Neural progenitor cell (in vitro differentiated cells): ENCODE measurements at regions not wholly inside any gene's neighbourhood (a gene's known extent, or its start where the extent isn't known, plus 50 kb on each side); places are given as distances from the start of the nearest gene placed in this dataset.

Source experiments
- DNase-seq: peaks from one replicate; pipeline ENCODE4 v3.0.0-alpha.2; 2016; ENCODE audit warnings: low spot score
- H2AFZ ChIP-seq: fragments of 200-600 bp; sonication (generic); replicated peaks from 2 replicates; pipeline ENCODE4 v1.6.1; 2016; ENCODE audit warnings: antibody characterized with exemption
- H3F3A ChIP-seq: fragments of 200-600 bp; sonication (generic); 2 replicates; pipeline ENCODE4 v1.6.1; 2016; ENCODE audit warnings: antibody characterized with exemption, low read depth
- H3K27ac ChIP-seq: fragments of 200-600 bp; sonication (generic); 2 replicates; pipeline ENCODE4 v1.5.1; 2016; ENCODE audit warnings: mild to moderate bottlenecking
- H3K27me3 ChIP-seq: fragments of 200-600 bp; sonication (generic); 2 replicates; pipeline ENCODE4 v1.6.1; 2016; ENCODE audit warnings: mild to moderate bottlenecking, moderate library complexity
- H3K36me3 ChIP-seq: fragments of 200-600 bp; sonication (generic); 2 replicates; pipeline ENCODE4 v1.5.1; 2016
- H3K4me1 ChIP-seq: fragments of 200-600 bp; sonication (generic); 2 replicates; pipeline ENCODE4 v1.6.1; 2016; ENCODE audit warnings: mixed run types
- H3K4me2 ChIP-seq: fragments of 200-600 bp; sonication (generic); 2 replicates; pipeline ENCODE4 v1.6.1; 2016
- H3K4me3 ChIP-seq: fragments of 200-600 bp; sonication (generic); 2 replicates; pipeline ENCODE4 v1.5.1; 2016
- H3K79me2 ChIP-seq: fragments of 200-600 bp; sonication (generic); 2 replicates; pipeline ENCODE4 v1.6.1; 2016; ENCODE audit warnings: low read depth
- H3K9ac ChIP-seq: fragments of 200-600 bp; sonication (generic); 2 replicates; pipeline ENCODE4 v1.6.1; 2016
- H3K9me3 ChIP-seq: fragments of 200-600 bp; sonication (generic); 2 replicates; pipeline ENCODE4 v1.5.1; 2016; ENCODE audit warnings: low read depth
- H4K20me1 ChIP-seq: fragments of 200-600 bp; sonication (generic); 2 replicates; pipeline ENCODE4 v1.6.1; 2016; ENCODE audit warnings: low read depth
- H3K27ac Mint-ChIP-seq: 3 replicates; pipeline ENCODE4 v1.8.0; 2021; ENCODE audit warnings: mixed read lengths
- H3K27me3 Mint-ChIP-seq: 2 replicates; pipeline ENCODE4 v1.8.0; 2022; ENCODE audit warnings: low read depth, mild to moderate bottlenecking, inconsistent platforms, moderate library complexity, mixed read lengths; ENCODE audit not compliant: insufficient read depth
- H3K36me3 Mint-ChIP-seq: 3 replicates; pipeline ENCODE4 v1.8.0; 2021; ENCODE audit warnings: mixed read lengths
- H3K4me1 Mint-ChIP-seq: 3 replicates; pipeline ENCODE4 v1.8.0; 2021; ENCODE audit warnings: mixed read lengths
- H3K4me3 Mint-ChIP-seq: 3 replicates; pipeline ENCODE4 v1.8.0; 2021; ENCODE audit warnings: mild to moderate bottlenecking, moderate library complexity, mixed read lengths
- H3K9me3 Mint-ChIP-seq: 3 replicates; pipeline ENCODE4 v1.8.0; 2020; ENCODE audit warnings: mixed read lengths
- EZH2 ChIP-seq: fragments of 200-600 bp; sonication (generic); IDR thresholded peaks from 2 replicates; pipeline ENCODE4 v1.6.1; 2017; ENCODE audit warnings: antibody characterized with exemption, mild to moderate bottlenecking, moderate library complexity
- EZH2phosphoT487 ChIP-seq: fragments of 200-600 bp; sonication (generic); IDR thresholded peaks from 2 replicates; pipeline ENCODE4 v1.6.1; 2017; ENCODE audit warnings: antibody characterized with exemption
- TF ChIP-seq, protein P1 (sequence below): fragments of 200-600 bp; sonication (generic); IDR thresholded peaks from 2 replicates; pipeline ENCODE4 v1.5.1; 2017; ENCODE audit warnings: antibody characterized with exemption, mild to moderate bottlenecking

DNA sequence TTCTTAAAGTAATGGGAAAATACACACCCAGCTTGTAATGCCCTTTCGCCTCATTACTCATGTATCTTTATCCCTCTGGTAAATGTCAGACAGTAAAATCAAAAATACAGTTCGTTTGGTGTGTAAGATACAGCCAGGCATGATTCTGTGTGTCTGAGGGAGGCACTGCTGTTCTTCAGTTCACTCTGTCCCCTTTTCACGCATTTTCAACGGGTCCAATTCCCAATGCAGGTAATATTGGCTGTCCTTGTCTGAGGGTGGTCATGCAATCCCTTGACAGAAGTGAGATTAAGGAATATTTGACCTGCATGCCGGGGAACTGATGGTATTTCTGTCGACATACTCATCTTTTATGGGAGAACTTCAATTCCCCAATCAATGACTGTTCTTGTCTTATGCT, 587.2 kb upstream of the NXPH2 start:
- H2AFZ ChIP-seq: no peak overlapping the region
- H3K9me3 Mint-ChIP-seq: no peaks in the 10 kb centered on the region
- H3K4me1 ChIP-seq: peaks cover 25% of the 10 kb centered on the region
- no peak overlapping the region for H3K27ac Mint-ChIP-seq
- H3K79me2 ChIP-seq: no peaks in the 10 kb centered on the region
- peaks cover 14% of the 10 kb centered on the region for H3K4me1 Mint-ChIP-seq
- no peak overlapping the region for H3K4me3 ChIP-seq
- no peaks in the 10 kb centered on the region for H3K27me3 Mint-ChIP-seq
- no peaks in the 10 kb centered on the region for H3K27me3 ChIP-seq
- no peak overlapping the region for H3K4me2 ChIP-seq
- TF ChIP-seq, protein P1, sequence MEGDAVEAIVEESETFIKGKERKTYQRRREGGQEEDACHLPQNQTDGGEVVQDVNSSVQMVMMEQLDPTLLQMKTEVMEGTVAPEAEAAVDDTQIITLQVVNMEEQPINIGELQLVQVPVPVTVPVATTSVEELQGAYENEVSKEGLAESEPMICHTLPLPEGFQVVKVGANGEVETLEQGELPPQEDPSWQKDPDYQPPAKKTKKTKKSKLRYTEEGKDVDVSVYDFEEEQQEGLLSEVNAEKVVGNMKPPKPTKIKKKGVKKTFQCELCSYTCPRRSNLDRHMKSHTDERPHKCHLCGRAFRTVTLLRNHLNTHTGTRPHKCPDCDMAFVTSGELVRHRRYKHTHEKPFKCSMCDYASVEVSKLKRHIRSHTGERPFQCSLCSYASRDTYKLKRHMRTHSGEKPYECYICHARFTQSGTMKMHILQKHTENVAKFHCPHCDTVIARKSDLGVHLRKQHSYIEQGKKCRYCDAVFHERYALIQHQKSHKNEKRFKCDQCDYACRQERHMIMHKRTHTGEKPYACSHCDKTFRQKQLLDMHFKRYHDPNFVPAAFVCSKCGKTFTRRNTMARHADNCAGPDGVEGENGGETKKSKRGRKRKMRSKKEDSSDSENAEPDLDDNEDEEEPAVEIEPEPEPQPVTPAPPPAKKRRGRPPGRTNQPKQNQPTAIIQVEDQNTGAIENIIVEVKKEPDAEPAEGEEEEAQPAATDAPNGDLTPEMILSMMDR: no peak
- TF ChIP-seq EZH2 (no peak), EZH2phosphoT487 (no peak)
- H4K20me1 ChIP-seq: no peaks in the 10 kb centered on the region
- H3K4me3 Mint-ChIP-seq: no peak overlapping the region
- H3K36me3 ChIP-seq: no peaks in the 10 kb centered on the region
- H3K9me3 ChIP-seq: no peaks in the 10 kb centered on the region
- DNase-seq: no peak
- no peaks in the 10 kb centered on the region for H3F3A ChIP-seq
- H3K9ac ChIP-seq: no peak overlapping the region
- H3K36me3 Mint-ChIP-seq: no peaks in the 10 kb centered on the region
- H3K27ac ChIP-seq: no peak overlapping the region

DNA sequence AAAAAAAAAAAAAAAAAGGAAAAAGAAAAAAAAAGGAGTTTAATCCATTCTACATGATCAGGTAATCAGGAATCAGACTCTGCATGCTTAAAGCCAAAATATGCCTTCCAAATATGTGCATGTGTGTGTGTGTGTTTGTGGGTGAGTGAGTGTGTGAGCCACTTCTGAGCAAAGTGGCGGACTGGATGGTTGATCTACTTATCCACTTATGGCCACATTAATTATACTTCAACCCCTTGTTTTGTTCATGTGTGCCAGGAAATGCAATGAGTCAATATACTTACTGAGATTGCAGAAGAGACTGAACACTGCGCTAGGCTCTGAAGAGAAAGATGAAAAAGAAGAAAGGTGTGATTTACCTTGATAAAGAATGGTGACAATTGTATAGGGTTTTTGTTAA, 586.5 kb upstream of the NXPH2 start:
- peaks cover 14% of the 10 kb centered on the region for H3K4me1 Mint-ChIP-seq

DNA sequence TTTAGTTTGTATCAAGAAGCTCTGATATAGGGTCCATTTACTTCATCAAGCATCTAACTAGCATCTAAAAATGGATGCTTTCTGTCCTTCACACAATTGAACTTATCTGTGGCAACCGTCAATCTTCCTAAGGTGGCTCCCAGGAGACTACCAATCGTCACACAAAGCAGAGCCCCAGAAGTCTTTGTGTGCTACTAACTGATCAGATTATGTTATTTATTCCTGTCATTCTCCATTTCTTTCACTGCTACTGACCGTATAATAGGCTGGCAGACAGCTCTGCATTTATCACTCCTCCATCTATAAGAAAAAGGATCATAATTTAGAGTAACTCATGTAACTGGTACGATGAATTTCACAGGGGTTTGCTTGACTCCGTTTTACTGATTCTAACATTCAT, 585.0 kb upstream of the NXPH2 start:
- Histone ChIP-seq H3K27me3 (no peaks in the 10 kb centered on the region), H3K4me2 (no peak overlapping the region), H3K79me2 (no peaks in the 10 kb centered on the region), H3F3A (no peaks in the 10 kb centered on the region), H3K4me1 (peaks cover 24% of the 10 kb centered on the region), H3K9ac (no peak overlapping the region), H3K9me3 (no peaks in the 10 kb centered on the region), H2AFZ (no peak overlapping the region), H4K20me1 (no peaks in the 10 kb centered on the region), H3K27ac (no peak overlapping the region), H3K36me3 (no peaks in the 10 kb centered on the region), H3K4me3 (no peak overlapping the region)
- TF ChIP-seq EZH2phosphoT487 (no peak), EZH2 (no peak)
- TF ChIP-seq, protein P1: no peak
- Mint-ChIP-seq H3K4me3 (no peak overlapping the region), H3K36me3 (no peaks in the 10 kb centered on the region), H3K4me1 (peaks cover 14% of the 10 kb centered on the region), H3K27me3 (no peaks in the 10 kb centered on the region), H3K9me3 (no peaks in the 10 kb centered on the region), H3K27ac (no peak overlapping the region)
- DNase-seq: no peak

More for the DNA sequence above, 586.5 kb upstream of the NXPH2 start:
- no peak overlapping the region for H3K27ac ChIP-seq
- H3K4me1 ChIP-seq: peaks cover 25% of the 10 kb centered on the region
- H3K36me3 Mint-ChIP-seq: no peaks in the 10 kb centered on the region
- no peak overlapping the region for H2AFZ ChIP-seq
- no peaks in the 10 kb centered on the region for H3K36me3 ChIP-seq
- no peak for DNase-seq
- no peaks in the 10 kb centered on the region for H3K27me3 Mint-ChIP-seq
- no peak overlapping the region for H3K4me3 ChIP-seq
- no peak overlapping the region for H3K4me3 Mint-ChIP-seq
- H4K20me1 ChIP-seq: no peaks in the 10 kb centered on the region
- no peaks in the 10 kb centered on the region for H3K9me3 ChIP-seq
- H3K9me3 Mint-ChIP-seq: no peaks in the 10 kb centered on the region
- no peak overlapping the region for H3K27ac Mint-ChIP-seq
- H3K9ac ChIP-seq: no peak overlapping the region
- no peaks in the 10 kb centered on the region for H3F3A ChIP-seq
- H3K4me2 ChIP-seq: no peak overlapping the region
- no peaks in the 10 kb centered on the region for H3K27me3 ChIP-seq
- H3K79me2 ChIP-seq: no peaks in the 10 kb centered on the region
- TF ChIP-seq EZH2phosphoT487 (no peak), EZH2 (no peak)
- TF ChIP-seq, protein P1: no peak

- Mint-ChIP-seq H3K4me1 (peaks cover 11% of the 10 kb centered on the region), H3K4me3 (no peak overlapping the region), H3K9me3 (no peaks in the 10 kb centered on the region), H3K27me3 (no peaks in the 10 kb centered on the region), H3K27ac (no peak overlapping the region), H3K36me3 (no peaks in the 10 kb centered on the region)
- H3K36me3 ChIP-seq: no peaks in the 10 kb centered on the region
- H3K4me3 ChIP-seq: no peak overlapping the region
- DNase-seq: no peak
- no peak overlapping the region for H3K27ac ChIP-seq
- no peak overlapping the region for H2AFZ ChIP-seq
- no peaks in the 10 kb centered on the region for H3K27me3 ChIP-seq
- no peak overlapping the region for H3K4me2 ChIP-seq
- TF ChIP-seq EZH2phosphoT487: no peak
- no peaks in the 10 kb centered on the region for H3K9me3 ChIP-seq
- H3F3A ChIP-seq: no peaks in the 10 kb centered on the region
- H4K20me1 ChIP-seq: no peaks in the 10 kb centered on the region
- no peak overlapping the region for H3K9ac ChIP-seq
- H3K79me2 ChIP-seq: no peaks in the 10 kb centered on the region
- peaks cover 18% of the 10 kb centered on the region for H3K4me1 ChIP-seq
Observed at GRCh38 chr2:139360654-139361053, 580.5 kb upstream of the NXPH2 start.
